GM18868 (cell line): ENCODE measurements at regions not wholly inside any gene's neighbourhood (a gene's known extent, or its start where the extent isn't known, plus 50 kb on each side); places are given as distances from the start of the nearest gene placed in this dataset.
"Not testable (repeated sequence)": the region's sequence is repeated elsewhere in the genome, so short reads cannot be mapped to it uniquely, and the experiment has no call there.

Source experiments
- ATAC-seq: cut with Tn5 transposase; IDR thresholded peaks from one replicate; pipeline ENCODE4 v1.9.1; 2021; ENCODE audit warnings: mild to moderate bottlenecking, moderate library complexity; ENCODE audit not compliant: unreplicated experiment

DNA sequence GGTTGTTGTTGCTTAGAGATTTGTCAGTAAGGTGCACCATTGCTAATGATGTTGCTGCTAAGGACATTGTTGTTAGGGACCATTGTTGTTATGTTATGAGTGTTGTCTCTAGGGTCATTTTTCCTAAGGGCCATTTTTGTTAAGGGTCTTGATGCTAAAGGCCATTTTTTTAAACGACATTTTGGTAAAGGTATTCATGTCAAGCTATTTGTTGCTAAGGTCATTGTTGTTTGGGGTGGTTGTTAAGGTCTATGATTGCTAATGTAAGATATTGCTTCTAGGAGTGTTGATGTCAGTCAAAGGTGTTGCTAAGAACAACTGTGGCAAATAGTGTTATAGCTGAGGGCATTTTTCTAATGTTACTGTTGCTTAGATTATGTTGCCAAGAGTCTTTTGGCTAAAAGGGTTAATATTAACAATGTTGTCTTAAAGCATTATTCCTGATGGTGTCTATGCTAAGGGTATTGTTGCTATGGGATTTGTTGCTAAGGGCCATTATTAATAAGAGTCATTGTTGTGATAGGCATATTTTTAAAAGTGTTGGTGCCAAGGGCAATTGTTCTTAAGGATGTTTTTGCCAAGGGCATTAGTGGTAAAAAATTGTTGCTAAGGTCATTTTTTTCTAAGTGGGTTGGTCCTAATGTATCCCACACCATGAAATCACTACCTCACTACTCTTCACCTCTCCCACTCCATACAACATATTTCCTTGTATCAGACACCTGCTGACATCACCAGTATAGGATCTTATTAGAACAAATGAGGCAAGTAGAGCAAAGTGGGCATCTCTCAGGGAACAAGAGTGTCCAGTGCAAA is 56.2 kb downstream of the SPATA31A6 start:
- not testable (repeated sequence) for ATAC-seq

DNA sequence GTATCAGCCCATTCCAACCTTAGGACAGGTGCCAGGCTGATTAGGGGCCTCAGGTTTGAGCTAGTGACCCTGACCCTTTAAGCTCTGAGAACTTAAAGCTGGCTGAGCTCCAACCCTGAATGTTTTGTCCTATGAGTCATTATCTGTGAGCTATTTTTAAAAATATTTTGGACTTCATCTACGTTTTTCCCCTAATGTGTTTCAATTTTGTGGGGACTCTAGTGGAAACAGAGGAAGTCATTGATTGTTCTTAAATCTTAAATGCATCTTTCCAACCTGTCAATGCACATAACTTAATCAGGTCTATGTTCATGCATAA is 56.8 kb downstream of the SPATA31A6 start:
- not testable (repeated sequence) for ATAC-seq

DNA sequence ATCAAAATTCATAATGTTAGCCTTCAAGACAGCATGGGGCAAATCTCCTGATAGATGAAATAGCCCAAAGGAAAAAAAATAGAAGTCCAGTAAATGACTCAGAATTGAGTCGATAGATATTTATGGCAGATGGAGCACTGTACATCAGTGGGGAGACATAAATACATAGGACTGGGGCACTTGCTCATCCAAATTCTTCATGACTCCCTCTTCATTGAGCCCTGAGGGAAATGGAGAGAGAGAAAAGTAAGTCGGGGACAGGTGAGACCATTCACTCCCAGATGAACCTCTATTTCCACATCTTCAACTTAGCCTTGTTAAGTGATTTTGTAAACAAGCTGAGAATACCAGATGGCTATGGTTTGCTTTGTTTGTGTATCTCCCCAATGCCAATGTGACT is 59.8 kb downstream of the SPATA31A6 start:
- not testable (repeated sequence) for ATAC-seq

DNA sequence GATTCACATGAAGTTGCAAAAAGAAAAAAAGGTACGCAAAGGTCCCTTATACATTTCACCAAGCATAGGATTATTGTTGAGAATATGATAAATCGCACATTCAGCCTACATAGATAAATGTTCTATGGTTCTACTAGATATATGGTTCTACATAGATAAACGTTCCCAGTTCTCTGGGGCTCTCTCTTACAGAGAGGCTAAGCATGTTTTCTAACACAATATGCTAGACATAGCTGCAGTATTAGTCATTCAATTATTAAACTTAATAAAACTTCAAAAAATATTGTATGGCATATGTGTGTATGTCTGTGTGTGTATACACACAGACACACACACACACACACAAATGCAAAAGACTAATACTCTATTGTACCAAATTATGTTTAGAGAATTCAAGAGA is 60.4 kb downstream of the SPATA31A6 start:
- ATAC-seq: not testable (repeated sequence)

DNA sequence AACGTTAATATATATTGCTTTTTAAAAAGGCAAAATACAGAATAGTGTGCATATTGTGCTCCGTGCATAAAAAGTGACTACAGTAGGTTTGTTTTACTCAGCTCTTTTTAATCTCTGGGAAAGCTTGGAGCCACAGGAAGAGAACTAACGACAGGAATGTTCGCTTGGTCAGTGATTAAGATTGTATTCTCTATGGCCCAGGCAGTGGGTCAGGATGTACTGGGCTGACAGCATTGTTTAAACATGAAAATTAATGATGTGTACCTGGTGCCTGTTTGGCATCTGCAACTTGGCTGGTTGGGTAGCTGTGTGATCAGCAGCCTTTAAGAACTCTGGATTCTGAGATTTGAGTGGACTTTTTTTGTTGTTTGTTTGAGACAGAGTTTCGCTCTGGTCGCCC is 85.3 kb downstream of the SPATA31A6 start:
- not testable (repeated sequence) for ATAC-seq

DNA sequence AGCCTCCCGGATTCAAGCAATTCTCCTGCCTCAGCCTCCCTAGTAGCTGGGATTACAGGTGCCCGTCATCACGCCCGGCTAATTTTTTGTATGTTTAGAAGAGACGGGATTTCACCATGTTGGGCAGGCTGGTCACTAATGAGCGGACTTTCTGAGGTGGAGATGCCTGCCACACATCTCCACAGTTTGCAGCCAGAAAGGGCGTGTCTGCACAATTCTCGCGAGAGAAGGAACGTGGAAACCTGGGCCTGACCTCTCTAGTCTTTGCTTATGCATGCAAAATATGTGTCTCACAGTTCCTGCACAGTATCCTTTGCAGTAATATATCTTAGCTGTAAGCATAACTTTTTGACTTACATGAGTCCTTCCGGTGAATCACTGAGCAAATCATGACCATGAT is 85.7 kb downstream of the SPATA31A6 start:
- ATAC-seq: not testable (repeated sequence)

DNA sequence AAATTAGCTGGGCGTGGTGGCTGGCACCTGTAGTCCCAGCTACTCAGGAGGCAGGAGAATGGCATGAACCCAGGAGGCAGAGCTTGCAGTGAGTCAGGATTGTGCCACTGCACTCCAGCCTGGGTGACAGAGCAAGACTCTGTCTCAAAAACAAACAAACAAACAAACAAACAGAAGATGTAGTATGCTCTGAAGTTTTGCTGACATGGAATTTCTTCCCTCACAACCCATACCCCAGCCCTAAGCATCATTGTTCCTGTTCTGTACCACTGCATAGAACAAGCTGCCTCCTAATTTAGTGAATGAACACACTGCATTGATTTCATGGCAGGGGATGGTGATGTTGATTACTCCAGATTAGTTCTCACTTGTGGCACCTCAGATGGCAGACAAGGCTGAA is 89.7 kb downstream of the SPATA31A6 start:
- ATAC-seq: not testable (repeated sequence)

DNA sequence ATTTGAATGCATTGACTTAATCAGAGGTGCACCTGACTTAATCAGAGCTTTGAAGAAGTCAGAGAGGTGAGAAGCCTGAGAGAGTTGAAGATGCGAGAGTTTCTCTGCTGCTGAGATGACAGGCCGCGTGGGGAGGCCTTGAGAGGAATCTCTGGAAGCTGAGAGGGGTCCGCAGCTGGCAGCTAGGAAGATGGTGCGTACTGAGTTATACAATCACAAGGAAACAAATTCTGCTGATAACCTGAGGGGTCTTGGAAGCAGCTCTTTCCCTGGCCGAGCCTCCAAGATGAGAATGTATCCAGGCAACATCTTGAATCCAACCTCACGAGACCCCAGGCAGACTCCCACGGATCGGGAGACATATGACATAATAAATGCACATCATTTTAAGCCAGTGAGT is 91.7 kb downstream of the SPATA31A6 start:
- ATAC-seq: no peak

DNA sequence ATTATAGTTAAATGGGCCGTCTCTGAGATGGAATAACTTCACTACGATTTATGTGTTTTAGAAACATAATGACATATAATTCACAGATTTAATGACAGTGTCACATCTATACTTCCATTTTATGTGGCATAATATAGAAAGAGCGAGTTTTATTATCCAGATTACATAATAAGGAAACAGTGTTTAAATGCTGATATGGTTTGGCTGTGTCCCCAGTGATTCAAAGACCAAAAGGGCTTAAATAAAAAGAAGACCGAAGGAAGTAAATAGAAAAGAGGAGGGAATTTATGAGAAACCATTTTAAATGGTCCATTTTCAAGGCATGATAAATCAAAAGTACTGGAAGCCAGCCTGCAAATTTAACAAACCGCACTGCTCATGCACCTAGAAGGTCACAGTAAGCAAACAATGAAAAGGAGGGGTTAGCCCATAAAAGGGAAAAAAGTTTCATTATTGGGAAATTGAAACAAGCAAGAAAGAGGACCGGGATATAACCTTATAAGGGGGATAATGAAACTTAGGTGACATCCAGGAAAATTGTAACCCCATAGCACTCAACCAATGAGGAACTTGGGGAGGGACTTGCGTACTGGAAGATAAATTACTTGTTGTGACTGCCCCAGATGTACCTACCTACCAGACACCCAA is 99.2 kb downstream of the SPATA31A6 start:
- ATAC-seq: not testable (repeated sequence)

DNA sequence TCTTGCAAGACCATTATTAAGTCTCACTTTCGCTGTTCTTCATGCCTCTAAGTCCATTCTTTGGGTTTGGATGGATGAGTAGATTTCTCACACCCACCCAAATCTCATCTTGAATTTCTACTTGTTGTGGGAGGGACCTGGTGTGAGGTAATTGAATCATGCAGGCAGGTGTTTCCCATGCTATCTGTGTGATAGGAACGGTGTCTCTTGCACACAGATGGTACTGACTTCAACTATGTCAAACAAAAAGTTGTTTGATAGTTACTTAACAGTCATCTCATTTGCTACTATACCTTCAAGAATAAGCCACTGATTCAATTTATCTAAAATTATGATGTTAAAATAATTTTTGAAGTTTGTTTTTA is 99.7 kb downstream of the SPATA31A6 start:
- not testable (repeated sequence) for ATAC-seq

DNA sequence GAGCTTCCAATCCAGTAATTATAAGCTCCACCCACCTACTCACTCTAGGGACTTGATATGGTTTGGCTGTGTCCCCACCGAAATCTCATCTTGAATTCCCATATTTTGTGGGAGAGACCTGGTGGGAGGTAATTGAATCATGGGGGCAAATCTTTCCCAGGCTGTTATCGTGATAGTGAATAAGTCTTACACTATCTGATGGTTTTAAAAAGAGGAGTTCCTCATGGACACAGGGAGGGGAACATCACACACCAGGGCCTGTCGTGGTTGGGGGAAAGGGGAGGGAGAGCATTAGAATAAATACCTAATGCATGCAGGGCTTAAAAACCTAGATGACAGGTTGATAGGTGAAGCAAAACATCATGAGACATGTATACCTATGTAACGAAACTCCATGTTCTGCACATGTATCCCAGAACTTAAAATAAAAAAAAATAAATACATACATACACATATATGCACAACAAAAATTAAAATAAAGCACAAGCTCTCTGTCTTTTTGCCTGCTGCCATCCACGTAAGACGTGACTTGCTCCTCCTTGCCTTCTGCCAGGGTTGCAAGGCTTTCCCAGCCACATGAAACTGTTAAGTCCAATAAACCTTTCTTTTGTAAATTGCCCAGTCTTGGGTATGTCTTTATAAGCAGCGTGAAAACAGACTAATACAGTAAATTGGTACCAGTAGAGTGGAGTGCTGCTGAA is 102.8 kb downstream of the SPATA31A6 start:
- not testable (repeated sequence) for ATAC-seq

DNA sequence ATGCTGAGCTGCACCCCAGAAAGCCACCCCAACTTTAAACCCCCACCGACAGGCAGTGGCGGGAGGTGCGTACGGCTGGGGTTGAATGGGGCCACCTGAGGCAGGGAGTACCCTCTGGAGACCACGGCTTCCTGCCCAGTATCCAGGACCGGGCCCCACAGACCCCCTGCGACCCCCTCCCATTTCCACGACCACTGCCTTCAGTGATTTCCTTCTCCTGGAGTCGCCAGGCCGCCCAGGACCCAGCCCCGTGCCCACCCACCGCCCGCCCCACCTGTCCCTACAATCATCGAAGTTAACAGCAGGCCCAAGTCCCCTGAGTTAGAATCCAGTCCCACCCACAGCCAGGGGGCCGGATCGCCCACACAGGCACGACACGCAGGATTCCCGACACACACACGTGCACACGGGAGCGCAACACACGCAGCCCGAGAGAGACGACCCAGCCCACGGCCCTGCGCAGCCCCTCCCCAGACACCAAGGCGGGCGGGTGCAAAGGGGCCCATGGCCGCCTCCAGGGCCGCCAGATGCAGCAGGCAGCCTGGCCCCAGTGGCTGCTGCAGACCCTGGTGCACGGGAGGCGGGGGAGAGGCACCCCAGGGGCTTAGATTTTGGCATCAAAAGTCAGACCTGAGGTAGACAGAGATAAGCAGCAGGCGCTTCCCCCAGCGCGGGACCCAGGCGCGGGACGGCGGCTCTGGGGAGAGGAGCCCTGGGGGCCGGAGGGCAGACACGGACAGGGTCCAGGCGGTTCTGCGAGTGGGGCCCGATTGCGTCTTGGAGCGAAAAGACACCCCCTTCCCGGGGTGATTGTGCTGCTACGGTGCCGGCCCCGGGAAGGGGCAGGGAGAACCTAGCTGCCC is 104.8 kb downstream of the SPATA31A6 start:
- ATAC-seq: not testable (repeated sequence)

DNA sequence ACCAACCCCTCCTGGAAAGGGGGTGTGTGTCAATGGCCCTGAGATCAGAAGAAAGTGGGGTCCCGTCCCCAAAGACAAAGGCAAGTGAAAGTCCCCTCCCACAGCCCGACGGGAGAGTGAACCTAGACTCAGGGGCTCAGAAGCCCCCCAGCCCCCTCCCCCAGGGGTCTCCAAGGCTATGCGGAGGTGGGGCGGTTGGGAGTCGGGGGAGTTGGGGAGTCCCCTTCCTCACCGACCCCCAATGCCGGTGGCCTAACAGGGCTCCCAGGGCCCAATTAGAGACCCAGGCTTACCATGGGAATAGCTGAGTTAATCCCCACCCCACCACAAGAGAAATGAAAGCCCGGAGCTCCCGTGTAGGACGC is 105.4 kb downstream of the SPATA31A6 start:
- not testable (repeated sequence) for ATAC-seq

DNA sequence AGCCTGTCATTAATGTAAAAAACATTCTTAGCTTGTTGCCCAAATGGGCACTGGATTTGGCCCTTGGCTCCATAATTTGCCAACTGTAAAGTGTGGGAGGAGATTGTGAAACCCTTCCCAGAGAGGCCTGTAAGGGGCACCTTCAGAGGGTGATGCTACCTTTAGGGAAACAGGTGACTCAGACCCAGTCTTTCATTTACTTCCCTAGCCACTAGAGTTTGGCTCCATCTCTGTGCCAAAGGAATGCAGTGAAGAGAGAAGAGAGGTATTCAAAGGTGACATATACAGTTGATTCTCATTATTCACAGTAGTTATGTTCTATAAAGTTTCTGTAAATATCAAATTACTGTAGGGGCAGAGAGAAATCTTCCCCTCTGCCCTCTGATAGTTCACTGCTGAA is 116.7 kb downstream of the SPATA31A6 start:
- not testable (repeated sequence) for ATAC-seq

DNA sequence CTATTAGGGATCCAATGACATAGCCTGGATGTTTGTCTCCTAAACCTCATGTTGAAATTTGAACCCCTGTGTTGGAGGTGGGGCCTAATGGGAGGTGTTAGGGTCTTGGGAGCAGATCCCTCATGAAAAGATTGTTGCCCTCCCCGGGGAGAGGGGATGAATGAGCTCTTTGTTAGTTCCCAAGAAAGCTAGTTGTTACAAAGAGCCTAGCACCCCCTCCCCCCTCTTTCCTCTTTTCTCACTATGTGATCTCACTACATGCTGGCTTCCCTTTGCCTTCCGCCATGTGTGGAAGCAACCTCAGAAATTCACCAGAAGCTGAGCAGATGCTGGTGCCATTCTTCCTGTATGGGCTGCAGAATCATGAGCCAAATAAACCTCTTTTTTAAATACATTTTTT is 123.2 kb downstream of the SPATA31A6 start:
- not testable (repeated sequence) for ATAC-seq

DNA sequence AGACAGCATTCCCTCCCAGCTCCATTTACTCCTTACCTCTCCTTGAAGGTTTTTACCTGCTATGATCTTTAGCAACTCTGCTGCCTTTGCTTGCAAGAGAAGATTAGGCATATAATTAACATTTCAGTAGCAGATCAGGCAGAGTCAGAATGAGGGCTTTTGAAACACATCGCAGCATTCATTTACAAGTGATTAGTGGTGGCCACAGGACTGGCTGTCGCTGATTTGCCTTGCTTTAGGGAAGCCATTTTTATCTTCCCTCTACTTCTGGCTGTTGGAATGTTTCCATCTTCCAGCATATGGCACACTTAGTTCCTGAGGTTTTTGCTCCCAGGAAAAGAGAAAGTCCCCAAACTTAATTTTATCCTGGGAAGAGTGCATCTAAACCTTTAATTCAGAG is 124.0 kb downstream of the SPATA31A6 start:
- not testable (repeated sequence) for ATAC-seq

DNA sequence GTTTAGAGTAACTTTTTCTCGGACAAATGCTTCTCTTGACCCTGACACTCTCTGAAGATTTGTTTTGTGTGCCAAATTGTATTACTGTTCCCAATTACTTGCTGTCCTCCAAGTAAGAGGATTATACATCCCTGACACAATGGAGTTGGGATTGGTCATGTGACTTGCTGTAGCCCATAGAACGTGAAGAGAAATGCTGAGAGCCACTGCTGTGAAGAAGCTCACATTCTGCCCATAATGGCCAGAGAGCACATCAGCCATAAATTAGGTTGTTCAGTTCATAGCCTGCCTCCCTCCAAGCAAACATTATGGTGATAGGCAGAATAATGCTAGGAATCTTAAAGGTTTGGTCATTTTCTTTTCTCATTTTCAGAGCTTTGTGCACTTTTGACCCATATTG is 127.5 kb downstream of the SPATA31A6 start:
- not testable (repeated sequence) for ATAC-seq

DNA sequence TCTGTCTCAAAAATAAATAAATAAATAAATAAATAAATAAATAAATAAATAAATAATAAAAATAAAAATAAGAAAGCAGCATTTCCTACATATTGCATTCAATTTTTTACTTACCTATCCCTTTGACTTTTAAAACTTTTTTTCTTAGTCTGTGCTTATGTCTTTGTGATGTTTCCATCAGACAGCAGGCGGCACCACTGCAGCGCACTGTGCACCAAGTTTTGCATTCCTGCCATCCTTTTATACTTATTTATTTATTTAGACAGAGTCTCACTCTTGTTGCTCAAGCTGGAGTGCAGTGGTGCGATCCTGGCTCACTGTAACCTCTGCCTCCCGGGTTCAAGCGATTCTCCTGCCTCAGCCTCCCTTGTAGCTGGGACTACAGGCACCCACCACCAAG is 132.6 kb downstream of the SPATA31A6 start:
- ATAC-seq: not testable (repeated sequence)

DNA sequence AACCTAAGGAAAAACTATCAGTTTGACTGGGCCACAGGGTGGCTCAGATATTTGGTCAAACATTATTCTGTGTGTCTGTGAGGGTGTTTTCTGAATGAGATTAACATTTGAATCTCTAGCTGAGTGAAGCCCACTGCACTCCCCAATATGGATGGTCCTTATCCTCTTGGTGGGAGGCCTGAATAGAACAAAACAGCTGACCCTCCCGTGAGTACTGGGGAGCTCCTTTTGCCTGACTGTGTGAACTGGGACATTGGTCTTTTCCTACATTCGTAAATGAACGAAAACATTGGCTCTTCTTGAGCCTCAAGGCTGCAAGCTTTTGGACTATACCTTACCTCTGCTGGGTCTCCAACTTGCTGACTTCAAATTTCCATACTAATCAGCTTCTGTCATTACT is 134.2 kb downstream of the SPATA31A6 start:
- ATAC-seq: not testable (repeated sequence)

DNA sequence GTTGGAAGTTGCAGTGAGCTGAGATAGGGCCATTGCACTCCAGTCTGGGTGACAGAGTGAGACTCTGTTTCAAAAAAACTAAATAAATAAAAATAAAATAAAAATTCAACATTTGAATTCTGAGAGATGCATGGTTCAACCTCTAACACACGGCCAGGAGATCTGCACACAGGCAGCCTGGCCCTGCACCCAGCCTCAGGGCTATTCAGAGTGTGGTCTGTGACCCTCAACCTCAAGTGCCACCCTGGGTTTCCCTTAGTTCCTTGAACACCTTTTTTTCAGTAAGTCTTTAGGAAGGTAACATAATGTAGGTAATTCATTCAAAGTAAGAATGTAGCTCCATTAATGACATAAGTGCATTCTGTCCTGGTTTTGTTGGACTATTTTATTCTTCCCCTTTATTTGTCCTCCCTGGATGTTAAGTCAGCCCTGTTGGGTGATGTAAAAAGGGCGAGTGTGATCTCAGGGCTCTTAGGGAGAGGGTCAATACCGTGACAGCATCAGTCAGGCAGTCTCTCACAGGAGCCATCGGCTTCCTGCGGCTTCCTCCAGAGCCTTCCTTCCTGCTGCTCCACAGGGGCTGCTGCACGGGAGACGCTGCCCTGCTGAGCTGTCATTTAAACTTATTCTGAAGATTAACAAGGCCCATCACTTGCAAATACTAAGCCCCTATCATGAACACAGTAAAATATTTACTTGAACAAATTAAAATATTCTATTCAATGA is 139.8 kb downstream of the SPATA31A6 start:
- ATAC-seq: not testable (repeated sequence)
